ENCODE measurements at regions not wholly inside any gene's neighbourhood (a gene's known extent, or its start where the extent isn't known, plus 50 kb on each side); places are given as distances from the start of the nearest gene placed in this dataset.

DNA sequence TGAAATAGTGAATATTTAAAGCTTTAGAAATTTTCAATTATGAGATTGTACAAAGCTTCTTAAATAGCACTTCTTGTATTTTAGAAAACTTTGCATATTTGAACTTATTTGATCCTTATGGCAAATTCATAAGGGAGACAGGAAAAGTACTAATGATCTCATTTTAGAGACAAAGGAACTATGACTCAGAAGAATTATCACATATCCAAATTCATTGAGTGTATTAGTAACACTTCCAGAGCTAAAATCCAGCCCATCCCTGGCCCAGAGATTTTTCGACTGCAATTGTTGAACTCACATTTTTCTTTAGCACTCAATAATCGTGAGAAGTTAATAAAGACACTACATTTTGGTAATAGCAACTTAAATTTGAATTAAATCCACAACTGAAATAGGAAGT, 704.3 kb downstream of the EPM2A start:
- Mint-ChIP-seq H3K4me1 (no peaks in the 10 kb centered on the region), H3K36me3 (no peaks in the 10 kb centered on the region), H3K27me3 (peaks cover 19% of the 10 kb centered on the region), H3K9me3 (no peaks in the 10 kb centered on the region), H3K4me3 (no peak overlapping the region), H3K27ac (no peak overlapping the region)
- no peak for ATAC-seq

DNA sequence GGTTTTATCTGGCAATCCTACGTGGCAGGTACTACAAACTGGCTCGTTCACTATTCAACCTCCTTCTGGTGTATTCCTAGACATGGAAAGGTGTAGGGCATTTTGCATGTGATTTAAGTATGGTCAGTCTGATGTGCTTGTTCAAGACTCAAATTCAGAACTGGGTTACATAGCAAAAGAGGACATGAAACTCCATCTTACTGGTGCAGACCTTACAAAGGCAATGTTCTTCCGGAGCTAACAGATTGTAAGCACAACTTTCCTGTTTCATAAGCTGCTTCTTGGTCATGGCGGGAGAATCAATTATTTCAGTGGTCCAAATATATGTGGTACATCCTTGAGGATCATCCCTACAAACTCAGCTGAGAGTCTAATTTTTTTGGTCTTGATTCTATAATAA, 703.4 kb downstream of the EPM2A start:
- no peak for ATAC-seq
- Mint-ChIP-seq H3K36me3 (no peaks in the 10 kb centered on the region), H3K27me3 (peaks cover 19% of the 10 kb centered on the region), H3K4me1 (no peaks in the 10 kb centered on the region), H3K4me3 (no peak overlapping the region), H3K9me3 (no peaks in the 10 kb centered on the region), H3K27ac (no peak overlapping the region)

DNA sequence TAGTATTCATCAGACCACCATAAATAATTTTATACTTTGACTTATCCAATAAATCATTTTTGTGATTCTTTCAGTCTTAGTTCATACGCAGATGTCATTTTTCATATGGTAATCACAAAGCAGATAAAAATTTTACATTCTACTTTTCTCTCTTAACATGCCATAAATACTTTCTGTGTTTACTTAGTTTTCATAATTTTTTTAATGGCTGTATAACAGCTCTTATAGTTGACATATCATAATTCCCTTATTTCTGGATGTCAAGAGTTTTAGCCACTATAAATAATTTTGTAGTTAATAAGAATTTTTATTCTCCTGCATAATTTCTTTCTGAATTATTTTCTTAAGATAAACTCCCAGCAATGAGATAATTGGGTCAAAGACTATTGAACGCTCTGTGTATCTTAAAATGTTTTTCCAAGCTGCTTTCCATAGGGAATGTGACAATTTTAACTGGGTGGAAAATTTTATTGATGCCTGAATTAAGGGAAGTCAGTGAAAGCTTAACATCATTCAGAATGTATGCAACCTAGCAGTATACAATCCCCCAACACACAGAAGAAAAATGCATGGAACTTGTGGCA, 702.7 kb downstream of the EPM2A start:
- Mint-ChIP-seq H3K4me3 (no peak overlapping the region), H3K27ac (no peak overlapping the region), H3K36me3 (no peaks in the 10 kb centered on the region), H3K4me1 (no peaks in the 10 kb centered on the region), H3K27me3 (peaks cover 19% of the 10 kb centered on the region), H3K9me3 (no peaks in the 10 kb centered on the region)
- ATAC-seq, result no peak

DNA sequence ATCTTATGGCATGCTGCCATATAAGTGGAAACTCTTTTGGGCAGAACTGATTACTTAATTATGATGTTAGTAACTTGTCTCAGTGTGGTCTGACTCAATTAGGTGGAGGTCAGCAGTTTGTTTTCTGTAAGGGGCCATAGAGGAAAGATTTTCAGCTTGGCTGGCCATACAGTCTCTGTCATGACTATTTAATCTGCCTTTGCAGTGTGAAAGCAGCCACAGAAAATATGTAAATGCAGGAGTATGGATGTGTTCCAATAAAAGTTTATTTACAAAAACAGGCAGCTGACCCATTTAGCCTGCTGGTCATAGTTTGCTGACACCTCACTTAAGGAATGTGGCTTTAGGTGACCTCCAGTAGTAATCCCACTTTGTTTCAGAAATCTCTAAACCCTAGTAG, 700.7 kb downstream of the EPM2A start:
- no peak overlapping the region for H3K4me3 Mint-ChIP-seq
- ATAC-seq, result no peak
- peaks cover 12% of the 10 kb centered on the region for H3K27me3 Mint-ChIP-seq
- H3K9me3 Mint-ChIP-seq, result no peaks in the 10 kb centered on the region
- no peak overlapping the region for H3K27ac Mint-ChIP-seq
- H3K4me1 Mint-ChIP-seq, result no peaks in the 10 kb centered on the region
- no peaks in the 10 kb centered on the region for H3K36me3 Mint-ChIP-seq

DNA sequence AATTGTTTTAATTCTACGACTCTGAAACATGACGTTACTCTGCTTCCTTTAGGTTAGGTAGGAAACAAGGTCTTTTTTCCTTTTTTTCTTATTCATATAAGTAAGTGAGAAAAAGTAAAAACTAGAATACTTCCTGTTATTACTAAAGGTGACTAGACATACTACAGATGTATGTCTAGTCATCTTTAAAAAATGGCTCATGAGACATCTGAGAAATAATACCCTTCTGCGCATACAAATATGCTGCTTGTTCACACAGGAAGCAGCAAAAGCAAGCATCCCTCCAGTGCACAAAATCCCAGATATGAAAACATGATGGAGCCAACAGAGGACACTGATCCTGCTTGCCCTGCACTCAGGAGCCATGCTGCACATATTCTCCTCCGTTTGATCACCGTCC, 699.1 kb downstream of the EPM2A start:
- H3K36me3 Mint-ChIP-seq, result no peaks in the 10 kb centered on the region
- no peaks in the 10 kb centered on the region for H3K4me1 Mint-ChIP-seq
- no peak overlapping the region for H3K27ac Mint-ChIP-seq
- H3K4me3 Mint-ChIP-seq, result no peak overlapping the region
- H3K9me3 Mint-ChIP-seq, result no peaks in the 10 kb centered on the region
- H3K27me3 Mint-ChIP-seq, result peaks cover 10% of the 10 kb centered on the region
- no peak for ATAC-seq

DNA sequence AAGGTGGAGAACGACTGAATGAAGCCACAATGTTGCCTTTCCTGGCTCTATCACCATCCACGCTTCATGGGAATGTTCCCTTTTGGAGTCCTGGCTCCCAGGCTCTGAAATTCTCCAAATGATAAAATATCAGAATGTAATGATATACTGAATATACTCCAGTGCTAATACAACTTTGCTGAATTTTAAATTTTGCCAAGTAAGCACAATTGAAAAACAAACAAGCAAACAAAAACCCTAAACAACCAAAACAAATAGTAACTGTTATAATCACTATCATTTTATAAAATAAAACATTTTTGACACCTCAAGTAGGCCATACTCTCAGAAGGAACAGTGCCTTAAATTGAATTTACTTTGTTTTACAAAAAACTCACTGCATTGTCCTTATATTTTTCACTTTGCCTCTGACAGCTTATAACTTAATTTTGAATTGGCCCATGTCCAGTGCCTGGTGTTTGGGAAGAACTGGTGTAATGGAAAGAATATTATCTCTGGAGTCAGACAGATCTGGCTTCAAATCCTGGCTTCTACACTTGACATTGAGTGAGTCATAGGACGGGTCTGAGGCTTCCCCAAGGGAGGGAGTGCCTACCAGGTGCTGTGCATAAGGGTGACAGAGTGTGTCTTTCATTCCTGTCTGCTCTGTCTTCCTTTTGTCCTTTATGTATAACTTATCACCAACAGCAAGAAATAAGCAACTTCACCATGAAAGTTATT, 698.3 kb downstream of the EPM2A start:
- Mint-ChIP-seq H3K36me3 (no peaks in the 10 kb centered on the region), H3K9me3 (no peaks in the 10 kb centered on the region), H3K4me1 (no peaks in the 10 kb centered on the region), H3K27me3 (peaks cover 10% of the 10 kb centered on the region), H3K27ac (no peak overlapping the region), H3K4me3 (no peak overlapping the region)
- ATAC-seq, result no peak

DNA sequence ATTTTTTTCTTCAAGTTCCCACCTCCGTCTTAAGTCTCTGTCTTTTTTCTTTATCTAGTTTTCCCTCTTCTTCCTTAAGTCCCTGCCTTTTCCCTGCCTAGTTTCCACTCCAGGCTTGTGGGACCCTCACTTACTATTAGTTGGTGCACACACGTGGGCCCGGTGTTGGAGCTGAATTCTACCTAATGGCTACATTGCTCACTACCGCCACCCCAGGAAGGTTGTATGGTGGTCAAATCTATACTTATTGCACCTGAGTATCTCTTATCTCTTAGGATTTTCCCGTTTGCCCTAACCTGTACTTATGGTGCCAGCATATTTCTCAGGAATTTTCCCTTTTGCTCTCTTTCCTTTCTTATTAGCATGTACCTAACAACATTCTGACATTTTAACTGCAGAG, 692.8 kb downstream of the EPM2A start:
- Mint-ChIP-seq H3K27me3 (no peaks in the 10 kb centered on the region), H3K4me3 (no peak overlapping the region), H3K27ac (no peak overlapping the region), H3K36me3 (no peaks in the 10 kb centered on the region), H3K4me1 (no peaks in the 10 kb centered on the region), H3K9me3 (no peaks in the 10 kb centered on the region)
- no peak for ATAC-seq

DNA sequence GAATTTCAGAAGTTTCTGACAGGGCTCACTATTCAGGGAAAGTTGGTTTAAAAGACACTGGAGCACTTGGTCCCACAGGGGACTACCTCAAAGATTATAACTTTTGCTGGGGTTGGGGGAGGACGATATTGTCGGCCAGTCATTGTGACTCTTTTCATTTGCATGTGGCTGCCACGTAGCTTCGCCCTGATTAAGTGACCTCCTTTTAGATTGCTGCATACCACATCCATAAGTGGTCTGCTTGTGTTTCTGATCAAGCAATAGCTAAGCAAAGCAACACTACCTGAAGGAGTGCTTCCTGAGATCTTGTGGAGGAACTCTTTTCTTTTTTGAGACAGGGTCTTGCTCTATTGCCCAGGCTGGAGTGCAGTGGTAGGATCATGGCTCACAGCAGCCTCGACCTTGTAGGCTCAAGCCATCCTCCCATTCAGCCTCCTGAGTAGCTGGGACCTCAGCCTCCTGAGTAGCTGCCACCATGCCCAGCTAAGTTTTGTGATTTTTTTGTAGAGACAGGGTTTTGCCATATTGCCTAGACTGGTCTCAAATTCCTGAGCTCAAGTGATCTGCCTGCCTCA, 691.3 kb downstream of the EPM2A start:
- H3K36me3 Mint-ChIP-seq, result no peaks in the 10 kb centered on the region
- no peak overlapping the region for H3K27ac Mint-ChIP-seq
- ATAC-seq, result no peak

DNA sequence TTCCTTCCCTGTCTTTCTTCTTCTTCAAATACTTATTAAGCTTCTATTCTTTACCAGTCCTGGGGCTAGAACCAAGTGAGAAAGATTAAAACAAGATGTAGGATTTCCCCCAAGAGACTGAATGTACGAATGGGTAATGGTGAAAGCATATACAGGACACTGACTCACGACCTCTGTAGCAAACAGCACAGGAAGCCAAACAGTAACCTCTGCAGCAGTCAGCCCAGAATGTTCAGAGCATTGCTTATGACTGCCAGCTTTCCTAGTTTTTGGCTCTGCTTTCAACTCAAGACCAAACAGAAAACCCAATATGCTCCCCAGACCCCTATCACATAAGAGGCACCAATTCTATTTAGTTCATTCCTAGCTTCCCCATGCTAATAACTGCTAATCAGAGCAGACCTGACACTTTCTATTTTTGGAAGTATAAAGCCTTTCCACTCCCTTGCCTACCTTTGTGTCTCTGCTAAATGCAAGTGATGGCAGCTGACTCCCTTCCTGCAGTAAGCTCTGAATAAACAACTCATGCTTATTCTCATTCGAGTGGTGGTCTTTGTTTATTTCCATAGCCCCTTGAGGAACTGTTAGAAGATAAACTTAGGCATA, 690.6 kb downstream of the EPM2A start:
- no peak overlapping the region for H3K4me3 Mint-ChIP-seq
- H3K4me1 Mint-ChIP-seq, result no peaks in the 10 kb centered on the region
- H3K27ac Mint-ChIP-seq, result no peak overlapping the region
- H3K36me3 Mint-ChIP-seq, result no peaks in the 10 kb centered on the region
- peak; percentile 52 for ATAC-seq
- no peaks in the 10 kb centered on the region for H3K9me3 Mint-ChIP-seq
- no peaks in the 10 kb centered on the region for H3K27me3 Mint-ChIP-seq

More for the DNA sequence above, 691.3 kb downstream of the EPM2A start:
- no peak overlapping the region for H3K4me3 Mint-ChIP-seq
- no peaks in the 10 kb centered on the region for H3K27me3 Mint-ChIP-seq
- no peaks in the 10 kb centered on the region for H3K9me3 Mint-ChIP-seq
- H3K4me1 Mint-ChIP-seq, result no peaks in the 10 kb centered on the region

DNA sequence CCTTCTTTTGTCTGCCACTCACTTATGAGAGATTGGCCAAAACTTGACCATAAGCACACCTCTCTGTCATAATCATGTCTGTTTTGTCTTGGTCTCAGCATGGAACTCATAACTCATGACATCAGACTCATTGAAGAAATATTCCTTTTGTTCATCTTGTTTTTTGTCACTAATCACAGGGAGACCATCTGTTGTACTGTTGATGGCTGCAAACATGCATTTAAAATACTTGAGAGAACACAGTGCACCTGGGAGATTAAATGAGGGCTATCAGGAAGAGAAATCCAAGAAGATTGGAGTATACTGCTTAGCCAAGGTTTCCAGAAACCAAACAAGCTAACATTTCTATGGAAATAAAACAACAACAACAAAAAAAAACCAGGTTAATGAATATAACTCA, 689.7 kb downstream of the EPM2A start:
- H3K4me1 Mint-ChIP-seq, result no peaks in the 10 kb centered on the region
- H3K27me3 Mint-ChIP-seq, result no peaks in the 10 kb centered on the region
- ATAC-seq, result no peak
- H3K9me3 Mint-ChIP-seq, result no peaks in the 10 kb centered on the region
- H3K27ac Mint-ChIP-seq, result no peak overlapping the region
- no peaks in the 10 kb centered on the region for H3K36me3 Mint-ChIP-seq
- H3K4me3 Mint-ChIP-seq, result no peak overlapping the region

DNA sequence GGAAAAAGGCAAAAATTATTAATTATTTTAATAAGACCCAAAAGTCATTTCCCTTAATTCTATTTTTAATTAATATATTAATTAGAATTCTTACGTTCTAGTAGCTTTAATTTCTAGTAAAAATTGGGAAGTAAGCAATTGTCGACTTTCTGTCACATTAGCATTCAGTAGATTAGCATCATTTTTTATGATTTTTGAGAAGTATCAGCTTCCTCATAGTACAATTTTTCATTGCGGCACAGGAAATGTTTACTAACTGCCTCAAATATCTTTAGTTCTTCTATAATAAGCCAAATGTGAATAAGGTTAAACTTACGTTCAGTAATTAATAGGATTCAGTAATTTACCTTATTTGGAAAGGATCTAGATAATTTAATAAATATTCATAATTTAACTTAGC, 687.4 kb downstream of the EPM2A start:
- Mint-ChIP-seq H3K4me1 (no peaks in the 10 kb centered on the region), H3K36me3 (no peaks in the 10 kb centered on the region), H3K27me3 (no peaks in the 10 kb centered on the region), H3K4me3 (no peak overlapping the region), H3K27ac (no peak overlapping the region), H3K9me3 (no peaks in the 10 kb centered on the region)
- no peak for ATAC-seq

DNA sequence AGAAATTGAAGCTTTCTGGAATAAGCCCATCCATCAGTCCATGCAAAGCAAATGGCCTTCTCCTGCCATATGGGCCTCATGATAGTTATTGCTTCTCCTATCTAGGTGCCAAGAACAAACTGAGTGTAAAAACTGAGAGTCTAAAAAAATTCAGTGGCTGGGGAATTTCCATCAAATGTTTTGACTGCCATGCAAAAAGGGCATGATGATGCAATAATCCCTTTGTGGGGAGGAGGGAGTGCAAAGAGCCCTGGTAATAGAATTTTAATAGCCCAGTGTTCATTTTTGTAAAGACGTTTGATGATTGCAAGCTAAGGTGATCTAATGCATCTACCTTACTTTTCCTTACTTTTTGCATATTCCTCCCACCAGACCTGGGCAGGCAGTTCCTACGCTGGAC, 683.7 kb downstream of the EPM2A start:
- Mint-ChIP-seq H3K27ac (no peak overlapping the region), H3K36me3 (no peaks in the 10 kb centered on the region), H3K4me3 (no peak overlapping the region), H3K4me1 (no peaks in the 10 kb centered on the region), H3K9me3 (no peaks in the 10 kb centered on the region), H3K27me3 (no peaks in the 10 kb centered on the region)
- no peak for ATAC-seq

DNA sequence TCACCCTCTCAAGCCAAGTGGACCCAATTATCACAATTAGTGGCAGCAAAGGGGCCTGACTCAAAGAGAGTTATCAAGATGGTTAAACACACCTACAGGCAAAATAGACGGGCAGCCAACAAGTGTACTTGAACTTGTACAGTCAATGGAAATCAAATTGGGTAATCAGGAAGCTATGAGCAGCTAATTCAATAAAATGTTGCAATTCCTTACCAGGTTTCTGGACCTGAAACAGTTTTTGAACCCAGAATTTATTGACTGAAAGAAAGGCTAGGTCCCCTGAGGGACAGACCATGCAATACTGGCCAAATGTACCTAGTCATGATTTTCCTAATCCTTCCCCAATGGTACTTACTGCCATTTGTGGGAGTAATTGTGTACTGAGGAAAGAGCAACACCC, 679.8 kb downstream of the EPM2A start:
- H3K27me3 Mint-ChIP-seq, result no peaks in the 10 kb centered on the region
- H3K27ac Mint-ChIP-seq, result no peak overlapping the region
- no peaks in the 10 kb centered on the region for H3K36me3 Mint-ChIP-seq
- no peak for ATAC-seq
- no peaks in the 10 kb centered on the region for H3K9me3 Mint-ChIP-seq
- H3K4me3 Mint-ChIP-seq, result no peak overlapping the region
- H3K4me1 Mint-ChIP-seq, result no peaks in the 10 kb centered on the region

DNA sequence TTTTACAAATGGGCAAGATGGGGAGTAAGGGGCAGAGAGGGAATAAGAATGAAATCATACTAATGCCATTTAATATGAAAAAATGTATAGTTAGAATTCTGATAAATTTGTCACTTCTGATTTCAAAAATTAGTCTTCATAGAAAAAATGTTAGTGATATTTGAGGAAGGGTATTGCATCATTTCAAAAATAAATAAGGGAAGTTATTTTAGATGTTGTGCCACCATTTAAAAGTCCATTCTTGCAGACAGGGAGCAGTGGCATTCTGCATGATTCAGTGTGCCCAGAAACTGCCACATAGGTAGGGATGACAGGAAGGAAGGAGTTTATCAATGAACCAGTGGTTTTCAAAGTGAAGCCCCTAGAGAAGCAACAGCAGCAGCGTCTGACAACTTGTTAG, 674.6 kb downstream of the EPM2A start:
- H3K9me3 Mint-ChIP-seq, result no peaks in the 10 kb centered on the region
- no peaks in the 10 kb centered on the region for H3K4me1 Mint-ChIP-seq
- H3K4me3 Mint-ChIP-seq, result no peak overlapping the region
- ATAC-seq, result no peak
- H3K27me3 Mint-ChIP-seq, result no peaks in the 10 kb centered on the region
- no peak overlapping the region for H3K27ac Mint-ChIP-seq
- H3K36me3 Mint-ChIP-seq, result no peaks in the 10 kb centered on the region

DNA sequence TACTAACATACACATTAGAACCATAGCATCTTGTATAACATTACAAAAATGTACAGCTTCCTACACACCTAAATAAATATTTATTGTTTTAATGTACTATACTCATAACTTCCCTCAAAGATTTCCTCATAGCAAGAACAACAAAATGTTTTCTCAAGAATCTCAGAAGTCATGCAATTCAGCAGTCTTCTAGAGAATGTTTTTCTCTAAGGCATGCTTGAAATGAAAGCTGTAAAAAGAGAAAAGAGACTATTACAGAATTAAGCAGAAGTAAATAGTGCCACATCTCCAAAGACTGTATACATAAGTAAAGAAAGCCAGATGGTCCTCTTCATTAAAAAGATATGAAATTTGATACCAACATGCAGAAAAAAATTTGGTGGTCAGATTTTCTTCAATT, 672.2 kb downstream of the EPM2A start:
- no peak for ATAC-seq
- H3K27me3 Mint-ChIP-seq, result no peaks in the 10 kb centered on the region
- no peak overlapping the region for H3K4me3 Mint-ChIP-seq
- no peak overlapping the region for H3K27ac Mint-ChIP-seq
- no peaks in the 10 kb centered on the region for H3K36me3 Mint-ChIP-seq
- no peaks in the 10 kb centered on the region for H3K9me3 Mint-ChIP-seq
- H3K4me1 Mint-ChIP-seq, result no peaks in the 10 kb centered on the region

DNA sequence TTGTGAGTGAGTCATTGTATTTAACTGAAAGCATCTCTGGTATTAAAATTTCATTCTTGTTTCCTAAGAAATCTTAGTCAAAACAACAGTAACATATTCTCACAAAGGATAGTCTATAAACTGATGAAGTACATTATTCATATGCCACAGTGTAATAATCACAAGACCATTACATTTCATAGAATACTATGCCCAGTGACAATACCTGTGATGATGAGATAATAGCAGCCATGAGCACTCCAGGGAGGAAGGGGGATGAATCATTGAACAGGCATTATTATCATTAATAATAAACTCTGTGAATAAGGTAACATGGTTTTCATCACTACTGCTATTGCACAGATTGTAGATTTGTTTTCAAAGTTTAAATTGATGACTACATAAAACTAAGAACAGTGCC, 667.9 kb downstream of the EPM2A start:
- ATAC-seq, result no peak
- Mint-ChIP-seq H3K9me3 (no peaks in the 10 kb centered on the region), H3K36me3 (no peaks in the 10 kb centered on the region), H3K27ac (no peak overlapping the region), H3K27me3 (no peaks in the 10 kb centered on the region), H3K4me1 (no peaks in the 10 kb centered on the region), H3K4me3 (no peak overlapping the region)

All from stimulated activated memory B cell treated with anti-CD40 and anti-IgM and Interleukin-4, amounts not matched to agents 10 μg/mL and 1 μg/mL and 100 μg/mL, for 72 hours (primary cell).